Stimulated activated CD4-positive, alpha-beta T cell treated with anti-CD3 and anti-CD28 coated beads, Interleukin-1b, Interleukin-23, amount 100 ng/mL, for 24 hours (primary cell): ENCODE measurements at regions not wholly inside any gene's neighbourhood (a gene's known extent, or its start where the extent isn't known, plus 50 kb on each side); places are given as distances from the start of the nearest gene placed in this dataset.
"Not testable (repeated sequence)": the region's sequence is repeated elsewhere in the genome, so short reads cannot be mapped to it uniquely, and the experiment has no call there.

Experiments used
- DNase-seq, 4 experiments: peaks; one replicate each; pipeline ENCODE4 v3.0.0-alpha.2; 2020; ENCODE audit warnings: low read depth in 4 of 4, low spot score in 1 of 4

DNA sequence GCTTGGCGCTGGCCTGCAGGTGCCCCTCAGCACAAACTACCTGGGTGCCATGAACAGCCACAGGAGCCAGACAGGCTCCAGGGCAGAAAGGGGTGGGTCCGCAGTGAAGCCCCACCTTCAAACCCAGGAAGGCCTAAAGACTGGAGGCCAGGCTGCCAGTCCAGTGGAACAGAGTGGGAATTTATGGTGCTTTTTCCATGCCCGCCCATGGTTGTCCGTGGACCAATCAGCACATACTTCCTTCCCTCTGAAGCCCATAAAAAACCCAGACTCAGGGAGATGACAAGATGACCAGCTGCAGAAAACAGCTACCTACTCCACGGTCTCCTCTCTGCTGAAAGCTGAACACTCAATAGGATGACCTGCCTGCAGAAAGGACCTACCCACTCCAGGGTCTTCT, 275.4 kb upstream of the ADRA1B start:
- no peak for DNase-seq

DNA sequence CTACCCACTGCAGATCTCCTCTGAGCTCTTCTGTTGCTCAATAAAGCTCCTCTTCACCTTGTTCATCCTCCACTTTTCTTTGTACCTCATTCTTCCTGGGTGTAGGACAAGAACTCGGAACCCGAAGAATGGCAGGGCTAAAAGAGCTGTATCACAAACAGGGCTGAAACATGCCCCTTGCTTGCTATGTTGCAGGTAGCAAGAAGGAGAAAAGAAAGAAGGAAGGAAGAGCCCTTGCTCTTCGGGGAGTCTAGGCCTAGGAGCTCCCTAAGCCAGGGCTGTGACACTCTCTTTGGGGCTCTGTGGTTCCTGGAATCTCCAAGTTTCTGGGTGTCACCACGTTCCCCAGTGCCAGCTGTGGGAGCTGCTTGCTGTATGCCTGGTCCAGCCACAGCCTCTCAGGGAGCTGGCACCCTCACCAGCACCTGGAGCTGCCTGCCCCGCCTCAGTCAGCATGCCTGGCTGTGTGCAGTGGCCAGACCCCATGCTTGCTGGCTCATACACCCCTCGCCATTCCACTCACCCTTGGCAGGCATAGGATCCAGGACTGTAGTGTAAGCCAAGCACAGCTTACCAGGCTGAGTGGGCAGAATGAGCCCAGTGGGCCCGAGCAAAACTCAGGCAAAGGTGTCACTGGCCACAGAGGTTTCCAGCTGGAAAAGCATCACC, 274.8 kb upstream of the ADRA1B start:
- no peak for DNase-seq

DNA sequence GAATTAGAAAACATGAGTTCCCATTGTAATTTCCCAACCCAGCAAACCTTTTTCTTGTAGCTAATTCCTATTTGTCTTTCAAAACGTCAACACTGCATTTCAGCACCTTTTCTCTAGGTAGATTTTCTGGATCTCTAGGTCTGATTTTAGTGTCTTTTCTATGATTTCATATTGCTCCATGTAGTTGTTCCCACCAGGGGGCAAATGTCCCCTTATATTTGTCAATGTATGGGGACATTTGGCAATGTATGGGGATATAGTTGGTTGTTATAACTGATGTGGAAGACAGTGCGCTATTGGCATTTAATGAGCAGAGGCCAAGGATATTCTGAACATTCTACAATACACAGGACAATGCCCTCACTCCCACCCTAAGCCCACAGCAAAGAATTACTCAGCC, 273.9 kb upstream of the ADRA1B start:
- no peak for DNase-seq

DNA sequence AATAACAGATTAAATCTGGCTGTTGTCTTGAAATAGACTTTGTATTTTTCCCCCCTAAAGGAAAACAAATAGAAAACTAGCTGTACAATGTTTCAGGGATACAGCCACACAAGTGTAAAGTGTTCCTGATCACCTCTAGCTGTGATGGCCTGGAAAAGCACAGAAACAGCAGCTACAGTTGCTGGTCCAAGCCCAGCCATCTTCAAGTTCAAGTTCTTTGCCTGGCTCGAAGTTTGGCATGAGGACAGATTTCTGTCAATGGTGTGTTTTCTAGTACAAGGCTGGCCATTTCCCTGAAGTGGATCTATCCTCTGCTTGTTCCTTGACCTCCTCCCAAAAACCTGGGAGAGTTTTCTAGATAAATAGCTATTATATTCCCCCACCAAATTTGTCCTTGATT, 272.2 kb upstream of the ADRA1B start:
- DNase-seq = no peak

DNA sequence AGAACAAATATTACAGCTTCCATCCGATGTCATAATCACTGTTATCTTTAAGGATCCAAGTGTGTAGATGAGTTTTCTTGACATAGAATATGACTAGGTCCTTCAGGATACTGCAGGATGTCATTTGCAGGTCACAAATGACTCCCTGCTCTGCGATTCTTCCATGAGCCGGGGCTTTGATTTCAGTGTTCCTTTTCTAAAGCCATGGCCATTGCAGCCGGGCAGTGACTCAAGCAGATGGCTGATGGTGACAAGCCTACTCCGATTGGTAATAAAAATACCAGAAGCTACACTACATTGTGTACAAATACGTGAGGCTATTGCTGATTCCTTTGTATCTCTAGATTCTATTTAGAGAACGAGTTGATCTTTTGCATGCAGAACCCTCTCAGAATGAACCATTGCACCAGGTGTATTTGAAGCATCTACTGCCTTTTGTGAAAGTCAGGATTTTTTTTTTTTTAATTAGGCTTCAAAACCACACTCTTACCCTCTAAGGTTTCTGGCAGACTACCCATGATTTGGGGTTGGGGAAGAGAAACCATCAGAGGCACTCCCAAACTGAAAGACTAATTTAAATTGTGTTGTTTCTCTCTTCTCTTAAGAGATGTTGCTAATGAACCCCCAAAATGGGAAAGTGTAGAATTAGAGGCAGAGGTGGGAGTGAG, 271.0 kb upstream of the ADRA1B start:
- no peak for DNase-seq

DNA sequence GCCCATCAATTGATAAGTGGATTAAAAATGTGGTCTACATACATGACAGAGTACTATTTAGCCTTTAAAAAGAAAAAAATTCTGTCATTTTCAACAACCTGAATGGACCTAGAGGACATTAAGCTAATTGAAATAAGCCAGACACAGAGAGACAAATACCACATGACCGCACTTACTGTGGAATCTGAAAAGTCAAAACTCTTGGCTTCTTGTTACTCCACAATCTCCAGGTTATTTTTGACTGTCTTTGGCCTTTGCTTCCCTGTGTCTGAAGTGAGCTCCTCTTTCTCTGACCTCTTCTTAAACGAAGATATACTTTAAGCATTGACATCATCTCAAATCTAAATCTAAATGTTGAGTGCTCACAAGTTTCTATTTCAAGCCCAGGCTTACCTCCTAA, 265.5 kb upstream of the ADRA1B start:
- no peak for DNase-seq

DNA sequence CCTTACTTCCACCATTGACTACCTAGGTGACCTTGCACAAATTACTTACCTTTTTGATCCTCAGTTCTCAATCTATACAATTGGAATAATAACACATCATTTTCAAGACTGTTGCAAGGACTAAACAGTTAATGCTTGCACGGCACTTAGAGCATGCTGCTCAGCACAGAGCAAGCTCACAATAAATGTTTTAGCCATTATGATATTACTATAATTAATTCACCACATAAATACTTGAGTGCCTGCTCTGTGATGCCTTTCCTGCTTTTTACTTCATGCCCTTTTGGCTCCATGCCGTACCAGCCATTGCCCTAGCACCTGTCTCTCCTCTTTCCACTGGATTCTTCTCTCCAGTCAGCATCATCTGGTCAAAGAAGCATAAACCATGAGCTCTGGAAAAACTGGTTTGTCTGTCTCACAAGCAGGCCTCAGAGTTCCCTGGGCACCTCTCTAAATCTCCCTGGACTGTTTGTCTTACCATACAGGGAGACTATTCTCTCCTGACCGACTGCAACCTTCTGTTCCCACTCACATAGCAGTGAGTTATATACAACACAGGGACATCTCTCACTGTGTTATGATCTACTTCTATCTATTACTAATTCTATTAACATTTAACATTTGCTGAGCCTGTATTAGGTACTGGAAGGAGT, 260.4 kb upstream of the ADRA1B start:
- no peak for DNase-seq

DNA sequence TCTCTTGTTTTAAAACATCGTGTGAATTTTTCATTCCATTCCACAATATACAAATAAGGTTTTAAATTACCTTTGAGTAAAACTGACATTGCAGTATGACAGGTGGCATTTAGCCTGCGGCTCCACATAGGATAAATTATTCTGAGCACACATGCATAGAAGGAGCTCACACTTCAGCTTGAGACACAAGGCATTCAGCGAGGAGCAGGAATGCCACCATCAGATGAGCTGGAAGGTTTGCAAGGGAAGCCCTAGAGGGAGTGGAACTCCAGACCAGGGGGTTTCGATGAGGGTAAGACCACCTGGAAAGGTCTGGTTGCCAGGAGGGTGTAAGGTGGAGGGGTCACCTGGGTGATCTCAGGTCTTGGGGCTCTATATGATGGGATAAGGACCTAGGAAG, 259.0 kb upstream of the ADRA1B start:
- DNase-seq = no peak

DNA sequence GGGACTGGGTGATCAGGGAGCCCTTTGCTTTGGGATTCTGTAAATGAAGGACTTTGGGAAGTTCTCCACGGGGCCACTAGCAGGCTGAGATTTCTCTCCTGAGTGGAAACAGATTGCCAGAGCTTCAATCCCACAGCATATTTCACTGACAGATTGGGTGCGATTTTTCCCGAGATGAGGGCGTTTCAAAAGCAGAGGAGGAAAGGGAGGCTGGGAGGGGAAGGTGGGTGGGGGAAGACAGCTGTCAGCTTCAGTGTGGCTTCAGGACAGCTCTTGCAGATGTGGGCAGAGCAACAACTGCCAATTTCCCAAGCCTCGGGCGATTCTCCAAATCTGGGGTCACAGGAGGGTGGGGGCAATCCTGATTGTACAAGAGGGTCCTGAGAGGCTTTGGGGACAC, 258.5 kb upstream of the ADRA1B start:
- DNase-seq = no peak

DNA sequence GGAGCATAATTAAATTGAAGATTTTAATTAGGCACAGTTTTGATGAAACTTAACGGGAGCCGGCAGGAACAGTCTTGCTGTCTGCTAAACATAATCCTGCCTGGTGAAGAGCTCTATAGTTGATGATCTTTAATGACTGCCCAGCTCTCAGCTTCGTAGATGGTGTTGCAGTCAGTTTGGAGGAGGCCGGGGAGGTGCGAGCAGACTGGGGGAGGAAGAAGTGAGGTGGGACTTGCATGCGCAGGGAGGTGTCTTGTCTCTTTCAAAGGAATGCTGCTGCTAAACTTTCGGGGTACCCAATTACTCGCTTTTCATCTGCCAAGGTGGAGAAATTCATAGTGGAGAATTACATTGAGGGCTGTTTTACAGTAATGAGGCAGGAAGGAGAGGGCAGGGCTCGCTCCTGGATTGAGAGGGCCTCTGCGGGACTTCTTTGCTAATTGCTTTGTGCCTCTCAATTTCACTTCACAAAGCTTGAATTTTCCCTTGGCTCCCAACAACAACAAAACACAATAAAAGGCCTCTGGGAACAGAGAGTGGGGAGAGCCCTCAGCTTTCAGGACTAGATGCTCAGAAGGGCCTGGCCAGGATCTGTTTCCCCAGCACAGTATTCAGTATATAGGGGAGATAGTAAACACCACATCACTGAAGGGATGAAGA, 257.9 kb upstream of the ADRA1B start:
- no peak for DNase-seq

DNA sequence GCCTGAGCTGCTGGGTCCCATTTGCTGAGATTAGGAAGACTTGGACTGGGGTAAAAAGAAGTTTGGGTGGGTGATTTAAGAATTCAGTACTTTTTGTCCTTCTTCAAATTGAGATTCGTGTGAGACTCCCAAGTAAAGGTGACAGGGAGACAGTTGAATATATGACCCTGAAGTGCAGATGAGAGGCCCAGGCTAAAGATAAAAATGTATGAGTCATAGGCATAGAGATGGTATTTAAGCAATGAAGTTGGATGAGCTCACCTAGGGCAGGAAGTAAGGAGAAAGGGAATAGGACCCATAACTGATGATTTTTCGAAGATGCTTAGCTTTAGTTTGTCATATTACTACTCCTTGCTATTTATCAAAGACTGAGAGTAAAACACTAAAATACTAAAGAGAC, 255.9 kb upstream of the ADRA1B start:
- DNase-seq = no peak

DNA sequence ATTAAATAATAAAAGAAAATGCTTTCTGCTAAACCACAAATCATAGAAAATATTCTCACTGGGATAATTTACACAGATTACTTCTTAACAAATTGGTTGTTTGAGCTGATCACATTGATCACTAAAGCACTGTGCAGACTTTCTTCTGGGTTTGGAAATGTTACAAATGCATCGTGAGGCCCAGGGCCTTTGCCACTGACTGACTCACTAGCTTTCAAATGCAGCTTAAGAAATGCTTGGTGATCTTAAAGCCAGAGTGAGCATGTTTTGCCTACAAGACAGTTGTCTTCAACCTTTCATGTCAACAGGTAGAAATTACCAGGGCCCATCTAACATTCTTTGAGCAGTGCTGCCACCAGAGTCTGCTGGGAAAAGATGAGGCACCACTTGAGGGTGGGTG, 252.3 kb upstream of the ADRA1B start:
- DNase-seq = no peak

DNA sequence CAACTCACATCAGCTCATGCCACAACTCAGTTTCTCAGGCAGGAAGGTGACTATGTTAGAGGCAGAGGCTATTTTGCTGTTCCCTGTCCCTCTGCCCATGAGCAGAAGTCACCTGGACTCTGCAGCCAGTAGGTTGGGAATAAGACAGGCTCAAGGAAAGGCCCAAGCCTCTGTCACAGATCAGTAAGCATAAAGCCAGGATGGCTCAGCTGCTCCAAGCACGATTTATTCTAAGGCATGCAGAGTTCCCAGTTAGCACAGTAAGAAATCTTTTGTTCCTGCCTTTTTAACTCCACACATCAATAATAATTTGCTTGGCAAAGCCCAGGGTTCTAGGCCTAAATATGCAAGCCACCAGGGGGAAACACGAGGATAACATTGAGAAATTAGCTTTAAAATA, 249.0 kb upstream of the ADRA1B start:
- no peak for DNase-seq

DNA sequence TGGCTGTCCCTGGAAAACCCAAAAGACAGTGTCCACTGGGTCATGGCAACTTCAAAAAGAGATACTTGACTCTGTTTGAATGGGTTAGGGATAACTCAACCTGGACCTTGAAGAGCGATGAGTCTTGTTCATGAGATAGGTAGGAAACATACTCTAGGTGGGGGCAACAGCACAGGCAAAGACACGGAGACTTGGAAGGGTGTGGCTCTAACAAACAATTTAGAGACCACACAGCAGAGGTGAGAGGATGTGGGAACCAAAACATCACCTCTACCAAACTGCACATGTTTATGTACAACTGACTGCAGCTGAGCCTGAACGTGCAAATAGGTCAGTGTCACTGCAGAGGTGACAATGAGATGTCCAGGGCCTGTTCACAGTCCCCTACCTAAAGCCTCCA, 247.7 kb upstream of the ADRA1B start:
- DNase-seq = no peak

DNA sequence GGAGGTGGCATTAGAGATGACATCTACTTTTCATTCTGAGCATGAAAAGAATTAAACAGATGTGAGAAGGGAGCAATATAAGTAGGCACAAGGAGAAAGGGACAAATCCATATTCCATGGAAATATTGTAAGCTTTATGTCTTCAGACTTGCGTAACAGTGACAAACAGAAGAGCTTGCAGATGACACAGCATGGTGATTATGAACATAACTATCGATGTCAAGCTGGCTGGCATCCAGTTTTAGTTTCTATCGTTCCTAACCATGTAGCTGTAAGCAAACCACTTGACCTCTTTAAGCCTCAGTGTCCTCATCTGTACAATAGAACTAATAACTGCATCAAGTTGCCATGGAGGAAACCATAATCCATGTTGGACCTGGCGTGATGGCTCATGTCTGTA, 246.7 kb upstream of the ADRA1B start:
- no peak for DNase-seq

DNA sequence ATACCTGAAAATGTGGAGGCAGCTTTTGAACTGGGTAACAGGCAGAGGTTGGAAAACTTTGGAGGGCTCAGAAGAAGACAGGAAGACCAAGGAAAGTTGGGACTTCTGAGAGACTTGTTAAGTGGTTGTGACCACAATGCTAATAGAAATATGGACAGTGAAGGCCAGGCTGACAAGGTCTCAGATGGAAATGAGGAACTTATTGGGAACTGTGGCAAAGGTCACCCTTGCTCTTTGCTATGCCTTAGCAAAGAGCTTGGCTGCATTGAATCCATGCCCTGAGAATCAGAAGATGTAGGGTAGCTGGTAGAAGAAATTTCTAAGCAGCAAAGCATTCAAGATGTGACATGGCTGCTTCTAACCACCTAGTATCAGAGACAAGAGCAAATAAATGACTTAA, 244.4 kb upstream of the ADRA1B start:
- no peak for DNase-seq

DNA sequence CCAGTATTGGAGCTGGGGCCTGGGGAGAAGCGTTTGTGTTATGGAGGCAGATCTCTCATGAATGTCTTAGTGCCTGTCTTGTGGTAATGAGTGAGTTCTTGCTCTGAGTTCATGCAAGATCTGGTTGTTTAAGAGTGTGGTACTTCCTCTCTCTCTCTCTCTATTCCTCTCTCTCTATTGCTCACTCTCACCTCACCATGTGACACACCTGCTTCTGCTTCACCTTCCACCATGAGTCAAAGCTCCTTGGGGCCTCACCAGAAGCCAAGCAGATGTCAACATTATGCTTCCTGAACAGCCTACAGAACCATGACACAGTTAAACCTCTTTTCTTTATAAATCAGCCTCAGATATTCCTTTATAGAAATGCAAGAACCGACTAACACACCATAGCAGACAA, 242.7 kb upstream of the ADRA1B start:
- no peak for DNase-seq

DNA sequence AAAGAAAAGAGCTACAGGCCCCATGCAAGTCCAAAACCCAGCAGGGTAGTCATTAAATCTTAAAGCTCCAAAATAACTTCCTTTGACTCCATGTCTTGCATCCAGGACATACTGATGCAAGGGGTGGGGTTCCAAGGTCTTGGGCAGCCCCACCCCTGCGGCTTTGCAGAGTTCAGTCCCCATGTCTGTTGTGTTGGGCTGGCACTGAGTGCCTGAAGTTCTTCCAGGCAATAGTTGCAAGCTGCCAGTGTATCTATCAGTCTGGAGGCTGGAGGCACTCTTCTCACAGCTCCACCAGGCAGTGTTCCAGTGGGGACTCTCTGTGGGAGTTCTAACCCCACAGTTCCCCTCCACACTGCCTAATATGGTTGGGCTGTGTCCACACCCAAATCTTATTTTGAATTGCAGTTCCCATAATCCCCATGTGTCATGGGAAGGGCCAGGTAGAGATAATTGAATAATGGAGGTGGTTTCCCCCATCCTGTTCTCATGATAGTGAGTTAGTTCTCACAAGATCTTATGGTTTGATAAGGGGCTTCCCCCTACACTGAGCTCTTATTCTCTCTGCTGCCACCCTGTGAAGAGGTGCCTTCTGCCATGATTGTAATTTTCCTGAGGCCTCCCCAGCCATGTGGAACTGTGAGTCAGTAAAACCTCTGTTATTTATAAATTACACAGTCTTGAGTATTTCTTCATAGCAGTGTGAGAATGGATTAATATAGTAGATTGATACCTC, 237.5 kb upstream of the ADRA1B start:
- no peak for DNase-seq

DNA sequence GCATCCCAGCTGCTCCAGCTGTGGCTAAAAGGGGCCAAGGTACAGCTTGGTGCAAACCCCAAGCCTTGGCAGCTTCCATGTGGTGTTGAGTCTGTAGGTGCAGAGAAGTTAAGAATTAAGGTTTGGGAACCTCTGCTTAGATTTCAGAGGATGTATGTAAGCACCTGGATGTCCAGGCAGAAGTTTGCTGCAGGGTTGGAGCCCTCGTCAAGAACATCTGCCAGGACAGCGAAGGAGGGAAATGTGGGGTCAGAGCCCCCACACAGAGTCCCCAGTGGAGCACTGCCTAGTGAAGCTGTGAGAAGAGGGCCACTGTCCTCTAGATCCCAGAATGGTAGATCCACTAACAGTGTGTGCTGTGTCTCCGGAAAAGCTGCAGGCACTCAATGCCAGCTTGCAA, 236.2 kb upstream of the ADRA1B start:
- DNase-seq = no peak

DNA sequence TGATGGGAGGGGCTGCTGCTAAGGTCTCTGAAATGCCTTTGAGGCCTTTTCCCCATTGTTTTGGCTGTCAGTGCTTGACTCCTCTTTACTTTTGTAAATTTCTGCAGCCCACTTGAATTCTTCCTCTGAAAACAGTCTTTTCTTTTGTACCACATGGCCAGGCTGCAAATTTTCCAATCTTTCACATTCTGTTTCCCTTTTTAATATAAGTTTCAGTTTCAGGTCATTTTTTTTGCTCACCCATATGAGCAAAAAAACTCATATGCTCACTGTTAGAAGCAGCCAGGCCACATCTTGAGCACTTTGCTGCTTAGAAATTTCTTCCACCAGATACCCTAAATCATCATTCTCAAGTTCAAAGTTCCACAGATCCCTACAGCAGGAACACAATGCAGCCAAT, 234.6 kb upstream of the ADRA1B start:
- no peak for DNase-seq

DNA sequence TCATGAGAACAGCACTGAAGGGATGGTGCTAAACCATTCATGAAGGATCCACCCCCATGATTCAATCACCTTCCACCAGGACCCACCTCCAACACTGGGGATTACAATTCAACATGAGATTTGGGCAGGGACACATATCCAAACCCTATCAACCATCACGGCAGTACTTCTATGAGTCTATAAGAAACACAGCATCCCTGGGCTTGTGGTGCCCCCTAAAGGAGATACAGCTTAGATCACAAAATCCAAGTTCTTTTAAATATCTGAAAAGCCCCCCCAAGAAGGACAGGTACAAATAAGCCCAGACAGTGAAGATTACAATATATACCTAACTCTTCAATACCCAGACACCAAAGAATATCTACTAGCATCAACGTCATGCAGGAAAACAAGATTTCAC, 233.7 kb upstream of the ADRA1B start:
- DNase-seq = no peak

DNA sequence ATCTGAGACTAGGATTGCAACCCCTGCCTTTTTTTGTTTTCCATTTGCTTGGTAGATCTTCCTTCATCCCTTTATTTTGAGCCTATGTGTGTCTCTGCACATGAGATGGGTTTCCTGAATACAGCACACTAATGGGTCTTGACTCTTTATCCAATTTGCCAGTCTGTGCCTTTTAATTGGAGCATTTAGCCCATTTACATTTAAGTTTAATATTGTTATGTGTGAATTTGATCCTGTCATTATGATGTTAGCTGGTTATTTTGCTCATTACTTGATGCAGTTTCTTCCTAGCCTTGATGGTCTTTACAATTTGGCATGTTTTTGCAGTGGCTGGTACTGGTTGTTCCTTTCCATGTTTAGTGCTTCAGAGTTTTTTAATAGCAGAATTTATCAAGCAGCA, 228.4 kb upstream of the ADRA1B start:
- DNase-seq = not testable (repeated sequence)
